Right lobe of liver (tissue), 4 donors: ENCODE measurements at regions not wholly inside any gene's neighbourhood (a gene's known extent, or its start where the extent isn't known, plus 50 kb on each side); places are given as distances from the start of the nearest gene placed in this dataset.

Experiments
- POLR2A ChIP-seq: fragments of 450-650 bp; IDR thresholded peaks from one replicate; pipeline ENCODE4 v1.6.1; 2017; ENCODE audit warnings: antibody characterized with exemption, mild to moderate bottlenecking
- TF ChIP-seq, protein P1 (sequence below), 4 donors: fragments of 200-600 bp in 3 of 4; fragments of 450-650 bp in 1 of 4; IDR thresholded peaks; one replicate each; pipeline versions ENCODE4 v1.5.1 to v1.8.0; 2016 to 2022; ENCODE audit warnings: antibody characterized with exemption in 4 of 4, mild to moderate bottlenecking in 2 of 4
- donor health status: DM: no; HTN: no; CAD: no.
- donor health status: DM: no; HTN: no; CAD: no.
- donor health status: DM: no; HTN: yes; CAD: no.

DNA sequence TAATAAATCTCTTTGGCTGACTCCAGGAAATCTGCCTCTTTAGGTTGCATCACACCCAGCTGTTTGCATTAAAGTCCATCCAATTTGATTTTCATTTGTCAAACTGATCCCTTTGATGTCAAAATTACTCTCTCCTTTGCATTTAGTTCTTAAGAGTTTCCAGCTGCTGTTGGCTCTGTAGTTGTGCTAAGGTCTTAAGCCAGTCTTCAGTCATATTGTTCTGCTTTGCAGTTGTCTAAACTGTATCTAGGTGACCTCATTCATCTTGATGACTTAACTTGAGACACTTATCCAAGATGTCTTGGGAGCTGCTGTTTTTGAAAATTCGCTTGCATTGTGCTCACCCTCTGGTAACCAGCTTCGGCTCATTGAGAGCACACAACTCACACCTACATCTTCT, 386.9 kb upstream of the TLE4 start:
- TF ChIP-seq, protein P1, sequence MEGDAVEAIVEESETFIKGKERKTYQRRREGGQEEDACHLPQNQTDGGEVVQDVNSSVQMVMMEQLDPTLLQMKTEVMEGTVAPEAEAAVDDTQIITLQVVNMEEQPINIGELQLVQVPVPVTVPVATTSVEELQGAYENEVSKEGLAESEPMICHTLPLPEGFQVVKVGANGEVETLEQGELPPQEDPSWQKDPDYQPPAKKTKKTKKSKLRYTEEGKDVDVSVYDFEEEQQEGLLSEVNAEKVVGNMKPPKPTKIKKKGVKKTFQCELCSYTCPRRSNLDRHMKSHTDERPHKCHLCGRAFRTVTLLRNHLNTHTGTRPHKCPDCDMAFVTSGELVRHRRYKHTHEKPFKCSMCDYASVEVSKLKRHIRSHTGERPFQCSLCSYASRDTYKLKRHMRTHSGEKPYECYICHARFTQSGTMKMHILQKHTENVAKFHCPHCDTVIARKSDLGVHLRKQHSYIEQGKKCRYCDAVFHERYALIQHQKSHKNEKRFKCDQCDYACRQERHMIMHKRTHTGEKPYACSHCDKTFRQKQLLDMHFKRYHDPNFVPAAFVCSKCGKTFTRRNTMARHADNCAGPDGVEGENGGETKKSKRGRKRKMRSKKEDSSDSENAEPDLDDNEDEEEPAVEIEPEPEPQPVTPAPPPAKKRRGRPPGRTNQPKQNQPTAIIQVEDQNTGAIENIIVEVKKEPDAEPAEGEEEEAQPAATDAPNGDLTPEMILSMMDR (IDR thresholded peaks at IDR 0.05) = no peak
- no peak for TF ChIP-seq POLR2A
